ENCODE measurements at regions not wholly inside any gene's neighbourhood (a gene's known extent, or its start where the extent isn't known, plus 50 kb on each side); places are given as distances from the start of the nearest gene placed in this dataset.

- no peak for TF ChIP-seq ZNF671 (CRISPR knock-in tag; IDR thresholded peaks at IDR 0.05)
- TF ChIP-seq ZNF317 (CRISPR knock-in tag; IDR thresholded peaks at IDR 0.05; ENCODE audit: borderline replicate concordance, low read depth), result no peak
- no peak for TF ChIP-seq MAX (CRISPR knock-in tag; IDR thresholded peaks at IDR 0.05)
- TF ChIP-seq RELA (CRISPR knock-in tag; IDR thresholded peaks at IDR 0.05; ENCODE audit: borderline replicate concordance), result no peak
- TF ChIP-seq, protein P1, sequence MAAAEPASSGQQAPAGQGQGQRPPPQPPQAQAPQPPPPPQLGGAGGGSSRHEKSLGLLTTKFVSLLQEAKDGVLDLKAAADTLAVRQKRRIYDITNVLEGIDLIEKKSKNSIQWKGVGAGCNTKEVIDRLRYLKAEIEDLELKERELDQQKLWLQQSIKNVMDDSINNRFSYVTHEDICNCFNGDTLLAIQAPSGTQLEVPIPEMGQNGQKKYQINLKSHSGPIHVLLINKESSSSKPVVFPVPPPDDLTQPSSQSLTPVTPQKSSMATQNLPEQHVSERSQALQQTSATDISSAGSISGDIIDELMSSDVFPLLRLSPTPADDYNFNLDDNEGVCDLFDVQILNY (CRISPR knock-in tag; IDR thresholded peaks at IDR 0.05), result no peak
- TF ChIP-seq, protein P2, sequence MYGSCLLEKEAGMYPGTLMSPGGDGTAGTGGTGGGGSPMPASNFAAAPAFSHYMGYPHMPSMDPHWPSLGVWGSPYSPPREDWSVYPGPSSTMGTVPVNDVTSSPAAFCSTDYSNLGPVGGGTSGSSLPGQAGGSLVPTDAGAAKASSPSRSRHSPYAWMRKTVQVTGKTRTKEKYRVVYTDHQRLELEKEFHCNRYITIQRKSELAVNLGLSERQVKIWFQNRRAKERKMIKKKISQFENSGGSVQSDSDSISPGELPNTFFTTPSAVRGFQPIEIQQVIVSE (CRISPR knock-in tag; IDR thresholded peaks at IDR 0.05; ENCODE audit: borderline replicate concordance), result no peak
- no peak for TF ChIP-seq IRF1 (CRISPR knock-in tag; IDR thresholded peaks at IDR 0.05)
- no peak for TF ChIP-seq RORB (CRISPR knock-in tag; IDR thresholded peaks at IDR 0.05)
- TF ChIP-seq, protein P3, sequence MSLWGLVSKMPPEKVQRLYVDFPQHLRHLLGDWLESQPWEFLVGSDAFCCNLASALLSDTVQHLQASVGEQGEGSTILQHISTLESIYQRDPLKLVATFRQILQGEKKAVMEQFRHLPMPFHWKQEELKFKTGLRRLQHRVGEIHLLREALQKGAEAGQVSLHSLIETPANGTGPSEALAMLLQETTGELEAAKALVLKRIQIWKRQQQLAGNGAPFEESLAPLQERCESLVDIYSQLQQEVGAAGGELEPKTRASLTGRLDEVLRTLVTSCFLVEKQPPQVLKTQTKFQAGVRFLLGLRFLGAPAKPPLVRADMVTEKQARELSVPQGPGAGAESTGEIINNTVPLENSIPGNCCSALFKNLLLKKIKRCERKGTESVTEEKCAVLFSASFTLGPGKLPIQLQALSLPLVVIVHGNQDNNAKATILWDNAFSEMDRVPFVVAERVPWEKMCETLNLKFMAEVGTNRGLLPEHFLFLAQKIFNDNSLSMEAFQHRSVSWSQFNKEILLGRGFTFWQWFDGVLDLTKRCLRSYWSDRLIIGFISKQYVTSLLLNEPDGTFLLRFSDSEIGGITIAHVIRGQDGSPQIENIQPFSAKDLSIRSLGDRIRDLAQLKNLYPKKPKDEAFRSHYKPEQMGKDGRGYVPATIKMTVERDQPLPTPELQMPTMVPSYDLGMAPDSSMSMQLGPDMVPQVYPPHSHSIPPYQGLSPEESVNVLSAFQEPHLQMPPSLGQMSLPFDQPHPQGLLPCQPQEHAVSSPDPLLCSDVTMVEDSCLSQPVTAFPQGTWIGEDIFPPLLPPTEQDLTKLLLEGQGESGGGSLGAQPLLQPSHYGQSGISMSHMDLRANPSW (CRISPR knock-in tag; conservative IDR thresholded peaks at IDR 0.05; ENCODE audit: low read depth), result no peak
These were observed 652.5 kb downstream of the HS3ST4 start (continued) for GRCh38 chr16:26344240-26344776.

- Mint-ChIP-seq H3K27ac (peak overlapping the region; percentile 36; the same call in 1 of the 2 replicates), H3K4me3 (no peak overlapping the region), H3K27me3 (ENCODE audit: low read depth) (peaks cover 3% of the 10 kb centered on the region; the same call in 1 of the 2 replicates), H3K9me3 (peaks cover 4% of the 10 kb centered on the region; the same call in 1 of the 2 replicates), H3K36me3 (no peaks in the 10 kb centered on the region), H3K4me1 (peaks cover 6% of the 10 kb centered on the region; the same call in 1 of the 2 replicates)
- ChIA-PET POLR2A (no interaction called here), CTCF (no interaction called here)
- ATAC-seq (no peak), DNase-seq (ENCODE audit: low spot score) (no peak)
- TF ChIP-seq SMAD4 (CRISPR knock-in tag; IDR thresholded peaks at IDR 0.05), result no peak
- TF ChIP-seq ESRRA (CRISPR knock-in tag; IDR thresholded peaks at IDR 0.05; ENCODE audit: borderline replicate concordance), result no peak
- TF ChIP-seq HMGA2 (CRISPR knock-in tag; IDR thresholded peaks at IDR 0.05), result no peak
- TF ChIP-seq, protein P1 (CRISPR knock-in tag; IDR thresholded peaks at IDR 0.05), result no peak
- no peak for TF ChIP-seq E2F1 (CRISPR knock-in tag; IDR thresholded peaks at IDR 0.05)
- TF ChIP-seq, protein P4, sequence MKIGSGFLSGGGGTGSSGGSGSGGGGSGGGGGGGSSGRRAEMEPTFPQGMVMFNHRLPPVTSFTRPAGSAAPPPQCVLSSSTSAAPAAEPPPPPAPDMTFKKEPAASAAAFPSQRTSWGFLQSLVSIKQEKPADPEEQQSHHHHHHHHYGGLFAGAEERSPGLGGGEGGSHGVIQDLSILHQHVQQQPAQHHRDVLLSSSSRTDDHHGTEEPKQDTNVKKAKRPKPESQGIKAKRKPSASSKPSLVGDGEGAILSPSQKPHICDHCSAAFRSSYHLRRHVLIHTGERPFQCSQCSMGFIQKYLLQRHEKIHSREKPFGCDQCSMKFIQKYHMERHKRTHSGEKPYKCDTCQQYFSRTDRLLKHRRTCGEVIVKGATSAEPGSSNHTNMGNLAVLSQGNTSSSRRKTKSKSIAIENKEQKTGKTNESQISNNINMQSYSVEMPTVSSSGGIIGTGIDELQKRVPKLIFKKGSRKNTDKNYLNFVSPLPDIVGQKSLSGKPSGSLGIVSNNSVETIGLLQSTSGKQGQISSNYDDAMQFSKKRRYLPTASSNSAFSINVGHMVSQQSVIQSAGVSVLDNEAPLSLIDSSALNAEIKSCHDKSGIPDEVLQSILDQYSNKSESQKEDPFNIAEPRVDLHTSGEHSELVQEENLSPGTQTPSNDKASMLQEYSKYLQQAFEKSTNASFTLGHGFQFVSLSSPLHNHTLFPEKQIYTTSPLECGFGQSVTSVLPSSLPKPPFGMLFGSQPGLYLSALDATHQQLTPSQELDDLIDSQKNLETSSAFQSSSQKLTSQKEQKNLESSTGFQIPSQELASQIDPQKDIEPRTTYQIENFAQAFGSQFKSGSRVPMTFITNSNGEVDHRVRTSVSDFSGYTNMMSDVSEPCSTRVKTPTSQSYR (CRISPR knock-in tag; IDR thresholded peaks at IDR 0.05), result no peak
- no peak for TF ChIP-seq TCF7 (CRISPR knock-in tag; IDR thresholded peaks at IDR 0.05; ENCODE audit: low read depth)
- no peak for TF ChIP-seq CREB1 (CRISPR knock-in tag; IDR thresholded peaks at IDR 0.05)
- no peak for TF ChIP-seq ATF2 (CRISPR knock-in tag; IDR thresholded peaks at IDR 0.05; ENCODE audit: borderline replicate concordance, low read depth)
- no peak for TF ChIP-seq MAX (CRISPR knock-in tag; IDR thresholded peaks at IDR 0.05)
- no peak for TF ChIP-seq ARID4B (CRISPR knock-in tag; IDR thresholded peaks at IDR 0.05; ENCODE audit: borderline replicate concordance)
These were observed 653.2 kb downstream of the HS3ST4 start for GRCh38 chr16:26344976-26345375.
